ENCODE measurements at regions not wholly inside any gene's neighbourhood (a gene's known extent, or its start where the extent isn't known, plus 50 kb on each side); places are given as distances from the start of the nearest gene placed in this dataset.

DNA sequence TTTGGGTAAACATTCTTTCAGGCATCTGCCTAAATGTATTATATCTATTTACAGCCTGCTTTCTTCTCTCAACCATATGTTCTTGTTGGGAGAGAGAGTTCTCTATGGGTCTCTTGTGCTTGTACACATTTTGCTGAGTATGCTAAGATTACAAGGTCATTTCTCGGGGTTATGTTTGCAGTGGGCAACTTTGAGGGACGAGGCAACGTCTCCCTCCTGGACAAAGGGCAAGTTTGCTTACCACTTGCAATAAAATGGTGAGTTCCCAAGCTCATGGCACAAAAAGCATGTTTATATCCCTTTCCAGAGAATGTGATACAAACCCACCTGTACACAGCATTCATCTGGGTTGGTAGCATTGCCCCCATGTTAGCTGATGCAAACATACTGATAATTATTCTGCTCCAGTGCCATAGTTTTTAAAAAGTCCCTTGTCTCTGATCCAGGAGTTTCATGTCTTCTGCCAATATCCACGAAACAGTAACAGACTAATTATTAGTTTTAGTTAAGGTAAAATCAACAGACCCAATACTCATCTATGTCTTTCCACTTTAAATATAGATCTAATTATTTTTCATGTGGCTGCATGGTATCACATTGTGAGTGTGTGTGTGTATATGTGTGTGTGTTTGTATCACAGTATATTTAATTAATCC is 84.2 kb upstream of the MAPK4 start:
- no peaks in the 10 kb centered on the region for H3K36me3 ChIP-seq (ENCODE audit: low read depth)
- in situ Hi-C loops (cut with MboI) = no loop called here
- H3K4me2 ChIP-seq (ENCODE audit: unreplicated experiment) = no peak overlapping the region
- H3K9ac ChIP-seq = no peak overlapping the region
- no peaks in the 10 kb centered on the region for H3F3A ChIP-seq (ENCODE audit: insufficient read depth)
- DNase-seq = no peak
- H3K27ac ChIP-seq = no peak overlapping the region
- no peaks in the 10 kb centered on the region for H3K9me2 ChIP-seq (ENCODE audit: insufficient read depth)
- 5 to 7% methylated on average over 4 of the region's 4 CpGs for WGBS, 2 experiments (ENCODE audit: low coverage in 1 of 2, low lambda C conversion rate in 2 of 2, missing lambda C conversion rate in 2 of 2)
- no peak overlapping the region for H2AFZ ChIP-seq
- H3K9me3 ChIP-seq (ENCODE audit: low read depth) = no peaks in the 10 kb centered on the region
- no peaks in the 10 kb centered on the region for H3K4me1 ChIP-seq (ENCODE audit: insufficient read depth)
- H3K27me3 ChIP-seq (replicated peaks; ENCODE audit: insufficient read depth) = no peaks in the 10 kb centered on the region; the same call in 1 of the 2 replicates
- TF ChIP-seq EZH2 (IDR thresholded peaks at IDR 0.05; ENCODE audit: insufficient read depth, poor library complexity, severe bottlenecking) = no peak
- TF ChIP-seq EZH2phosphoT487 (IDR thresholded peaks at IDR 0.05; ENCODE audit: insufficient read depth, low read depth) = no peak
- H4K20me1 ChIP-seq (ENCODE audit: insufficient read depth) = no peaks in the 10 kb centered on the region
- H3K4me3 ChIP-seq = no peak overlapping the region
- no peaks in the 10 kb centered on the region for H3K79me2 ChIP-seq (ENCODE audit: insufficient read depth)

DNA sequence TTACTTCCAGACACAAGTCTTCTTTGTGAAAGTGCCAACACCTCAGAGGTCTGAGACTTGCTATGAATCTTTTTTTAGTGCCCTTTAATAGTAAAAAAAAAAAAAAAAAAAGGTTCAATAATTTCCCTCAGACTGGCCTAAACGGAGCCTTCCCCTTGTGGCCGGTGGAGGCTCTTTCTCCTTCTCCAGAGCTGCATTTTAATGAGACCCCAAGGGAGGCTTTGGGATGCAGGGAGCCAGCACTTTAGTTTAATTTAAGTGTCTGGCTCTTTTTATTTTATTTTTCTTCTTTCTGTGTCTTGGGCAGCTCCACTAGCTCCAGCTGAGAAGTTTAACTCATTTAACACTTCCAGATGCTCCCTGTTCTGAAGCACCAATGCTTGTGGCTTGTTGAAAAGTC is 67.8 kb upstream of the MAPK4 start:
- DNase-seq = no peak
- H3K27me3 ChIP-seq (replicated peaks; ENCODE audit: insufficient read depth) = no peaks in the 10 kb centered on the region
- no peak overlapping the region for H3K4me3 ChIP-seq
- no peak overlapping the region for H3K4me2 ChIP-seq (ENCODE audit: unreplicated experiment)
- no peak overlapping the region for H3K27ac ChIP-seq
- no peaks in the 10 kb centered on the region for H3K4me1 ChIP-seq (ENCODE audit: insufficient read depth)
- no peaks in the 10 kb centered on the region for H4K20me1 ChIP-seq (ENCODE audit: insufficient read depth)
- no peaks in the 10 kb centered on the region for H3K9me3 ChIP-seq (ENCODE audit: low read depth)
- WGBS, 2 experiments (ENCODE audit: low coverage in 1 of 2, low lambda C conversion rate in 2 of 2, missing lambda C conversion rate in 2 of 2) = 3 to 4% methylated on average over 2 of the region's 2 CpGs
- no peaks in the 10 kb centered on the region for H3F3A ChIP-seq (ENCODE audit: insufficient read depth)
- in situ Hi-C loops (cut with MboI) = no loop called here
- H3K9me2 ChIP-seq (ENCODE audit: insufficient read depth) = no peaks in the 10 kb centered on the region
- no peaks in the 10 kb centered on the region for H3K36me3 ChIP-seq (ENCODE audit: low read depth)
- TF ChIP-seq EZH2phosphoT487 (IDR thresholded peaks at IDR 0.05; ENCODE audit: insufficient read depth, low read depth) = no peak
- no peaks in the 10 kb centered on the region for H3K79me2 ChIP-seq (ENCODE audit: insufficient read depth)
- no peak overlapping the region for H3K9ac ChIP-seq
- H2AFZ ChIP-seq = no peak overlapping the region

DNA sequence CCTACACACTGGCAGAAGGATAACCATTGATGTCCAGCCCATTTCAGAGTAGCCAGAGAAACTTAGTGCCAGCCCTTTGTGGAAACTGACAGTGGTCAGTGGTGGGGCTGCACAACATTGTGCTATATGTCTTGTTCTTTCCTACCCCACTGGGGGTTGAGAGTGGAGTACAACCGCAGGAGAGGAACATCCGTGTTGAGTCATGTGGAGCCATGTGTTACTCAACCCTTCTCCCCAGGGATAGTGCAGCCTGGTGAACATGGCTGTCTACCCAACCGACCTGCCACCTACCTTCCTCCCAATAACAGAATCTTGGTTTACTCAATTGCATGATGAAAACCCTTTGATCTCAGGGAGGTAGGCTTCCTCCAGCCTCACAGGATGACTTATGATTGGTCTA is 65.3 kb upstream of the MAPK4 start:
- in situ Hi-C loops (cut with MboI) = no loop called here
- WGBS, 2 experiments (ENCODE audit: low coverage in 1 of 2, low lambda C conversion rate in 2 of 2, missing lambda C conversion rate in 2 of 2) = 28 to 38% methylated on average over 3 of the region's 3 CpGs
- DNase-seq = no peak

DNA sequence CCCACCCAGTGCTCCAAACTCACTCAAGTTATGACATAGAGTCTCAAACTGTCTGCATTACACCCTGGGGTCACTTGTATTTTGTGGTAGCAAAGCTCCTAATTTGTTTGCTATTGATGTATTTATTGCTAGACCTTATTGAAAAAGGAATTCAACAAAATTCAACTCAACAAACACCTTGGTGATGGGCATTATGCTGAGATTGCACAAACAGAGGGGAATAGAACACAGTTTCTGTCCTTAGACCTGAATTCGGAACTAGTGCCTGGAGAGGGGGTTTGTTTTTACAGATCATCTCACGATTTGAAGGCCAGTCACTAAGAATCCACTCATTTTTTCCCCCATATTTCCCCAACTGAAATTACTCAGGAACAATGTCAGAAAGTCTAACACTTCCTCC is 53.5 kb upstream of the MAPK4 start:
- Histone ChIP-seq H3K36me3 (ENCODE audit: low read depth) (no peaks in the 10 kb centered on the region), H3K4me3 (no peak overlapping the region), H3K9me2 (ENCODE audit: insufficient read depth) (no peaks in the 10 kb centered on the region), H3K79me2 (ENCODE audit: insufficient read depth) (no peaks in the 10 kb centered on the region), H2AFZ (no peak overlapping the region), H3K9ac (no peak overlapping the region), H3K4me2 (ENCODE audit: unreplicated experiment) (no peak overlapping the region), H3K27ac (no peak overlapping the region), H3K4me1 (ENCODE audit: insufficient read depth) (no peaks in the 10 kb centered on the region), H3K9me3 (ENCODE audit: low read depth) (no peaks in the 10 kb centered on the region), H4K20me1 (ENCODE audit: insufficient read depth) (no peaks in the 10 kb centered on the region), H3F3A (ENCODE audit: insufficient read depth) (no peaks in the 10 kb centered on the region), H3K27me3 (replicated peaks; ENCODE audit: insufficient read depth) (no peaks in the 10 kb centered on the region)
- no peak for DNase-seq
- in situ Hi-C loops (cut with MboI) = no loop called here
- TF ChIP-seq EZH2phosphoT487 (IDR thresholded peaks at IDR 0.05; ENCODE audit: insufficient read depth, low read depth) = no peak
- no peak for TF ChIP-seq EZH2 (IDR thresholded peaks at IDR 0.05; ENCODE audit: insufficient read depth, poor library complexity, severe bottlenecking)
- WGBS, 2 experiments (ENCODE audit: low coverage in 1 of 2, low lambda C conversion rate in 2 of 2, missing lambda C conversion rate in 2 of 2) = 22 to 25% methylated on average over 2 of the region's 2 CpGs

More for the DNA sequence above, 65.3 kb upstream of the MAPK4 start:
- no peak overlapping the region for H3K4me2 ChIP-seq (ENCODE audit: unreplicated experiment)
- H3K27me3 ChIP-seq (replicated peaks; ENCODE audit: insufficient read depth) = no peaks in the 10 kb centered on the region
- no peak overlapping the region for H3K4me3 ChIP-seq
- no peak overlapping the region for H3K27ac ChIP-seq
- H2AFZ ChIP-seq = no peak overlapping the region
- H3K9me2 ChIP-seq (ENCODE audit: insufficient read depth) = no peaks in the 10 kb centered on the region
- H3K4me1 ChIP-seq (ENCODE audit: insufficient read depth) = no peaks in the 10 kb centered on the region
- no peaks in the 10 kb centered on the region for H3K36me3 ChIP-seq (ENCODE audit: low read depth)
- no peaks in the 10 kb centered on the region for H4K20me1 ChIP-seq (ENCODE audit: insufficient read depth)
- no peaks in the 10 kb centered on the region for H3K79me2 ChIP-seq (ENCODE audit: insufficient read depth)
- H3K9ac ChIP-seq = no peak overlapping the region
- no peak for TF ChIP-seq EZH2 (IDR thresholded peaks at IDR 0.05; ENCODE audit: insufficient read depth, poor library complexity, severe bottlenecking)
- no peak for TF ChIP-seq EZH2phosphoT487 (IDR thresholded peaks at IDR 0.05; ENCODE audit: insufficient read depth, low read depth)
- H3F3A ChIP-seq (ENCODE audit: insufficient read depth) = no peaks in the 10 kb centered on the region
- H3K9me3 ChIP-seq (ENCODE audit: low read depth) = no peaks in the 10 kb centered on the region

DNA sequence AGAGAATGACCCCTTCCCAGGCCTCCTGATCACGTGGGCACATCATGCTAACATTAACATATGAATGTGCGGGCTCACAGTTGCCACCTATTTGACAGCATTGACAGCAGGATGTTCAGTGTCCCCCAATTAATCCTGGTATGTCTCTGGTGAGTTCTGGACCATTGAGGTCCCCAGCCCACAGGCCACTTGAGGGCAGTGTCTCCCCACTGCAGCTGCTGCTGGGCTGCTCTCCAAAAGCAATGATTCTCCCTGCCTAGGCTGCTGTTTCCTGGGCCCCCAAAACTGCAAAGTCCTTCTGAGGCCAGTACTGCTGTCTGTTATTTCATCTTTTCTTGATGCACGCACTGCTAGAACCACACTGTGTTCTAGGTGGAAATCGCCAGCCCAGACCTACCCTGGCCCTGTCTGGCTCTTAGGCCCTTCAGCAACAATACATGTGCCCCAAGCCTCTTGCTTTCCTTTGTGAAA is 52.7 kb upstream of the MAPK4 start:
- Histone ChIP-seq H3K79me2 (ENCODE audit: insufficient read depth) (no peaks in the 10 kb centered on the region), H3K27me3 (replicated peaks; ENCODE audit: insufficient read depth) (no peaks in the 10 kb centered on the region), H2AFZ (no peak overlapping the region), H3K27ac (no peak overlapping the region), H3K36me3 (ENCODE audit: low read depth) (no peaks in the 10 kb centered on the region), H3K4me3 (no peak overlapping the region), H3F3A (ENCODE audit: insufficient read depth) (no peaks in the 10 kb centered on the region), H3K9me3 (ENCODE audit: low read depth) (no peaks in the 10 kb centered on the region), H3K9ac (no peak overlapping the region), H3K9me2 (ENCODE audit: insufficient read depth) (no peaks in the 10 kb centered on the region), H4K20me1 (ENCODE audit: insufficient read depth) (no peaks in the 10 kb centered on the region), H3K4me1 (ENCODE audit: insufficient read depth) (no peaks in the 10 kb centered on the region), H3K4me2 (ENCODE audit: unreplicated experiment) (no peak overlapping the region)
- TF ChIP-seq EZH2 (IDR thresholded peaks at IDR 0.05; ENCODE audit: insufficient read depth, poor library complexity, severe bottlenecking) (no peak), EZH2phosphoT487 (IDR thresholded peaks at IDR 0.05; ENCODE audit: insufficient read depth, low read depth) (no peak)
- WGBS, 2 experiments (ENCODE audit: low coverage in 1 of 2, low lambda C conversion rate in 2 of 2, missing lambda C conversion rate in 2 of 2) = 16 to 20% methylated on average over 4 of the region's 4 CpGs
- DNase-seq = peak; percentile 32
- in situ Hi-C loops (cut with MboI) = no loop called here

Measured in GM23248 (cell line).